OCI-LY7 (cell line): ENCODE measurements at regions not wholly inside any gene's neighbourhood (a gene's known extent, or its start where the extent isn't known, plus 50 kb on each side); places are given as distances from the start of the nearest gene placed in this dataset.

Experiments
- BruUV-seq: library from RNA; stranded (reverse); fragments of 400-500 nt; replicated peaks from 2 replicates; lab custom pipeline; 2021; lab: Mats Ljungman, UMichigan
- CTCF ChIA-PET: fragments of 300-600 bp; sonication (Branson Sonifier 250); formaldehyde crosslinking; loops from one replicate; lab custom pipeline; 2022; ENCODE audit warnings: antibody characterized with exemption; ENCODE audit not compliant: unreplicated experiment; lab: Charles Lee
- POLR2A ChIA-PET: fragments of 300-600 bp; sonication (Branson Sonifier 250); formaldehyde crosslinking; loops from one replicate; lab custom pipeline; 2022; ENCODE audit warnings: antibody characterized with exemption; lab: Charles Lee
- DNase-seq: peaks from one replicate; pipeline ENCODE4 v3.0.0-alpha.2; 2015; ENCODE audit warnings: low spot score
- H2AFZ ChIP-seq: fragments of 200-600 bp; sonication (generic), shearing (Covaris generic); 2 replicates; pipeline ENCODE4 v1.6.1; 2014; ENCODE audit warnings: mild to moderate bottlenecking, antibody characterized with exemption, low read length, moderate library complexity
- H3K27ac ChIP-seq: fragments of 200-600 bp; sonication (generic); 2 replicates; pipeline ENCODE4 v1.5.1; 2014; ENCODE audit warnings: mixed run types, low read depth, mild to moderate bottlenecking, moderate library complexity, low read length, inconsistent platforms; ENCODE audit not compliant: poor library complexity, severe bottlenecking
- H3K36me3 ChIP-seq: fragments of 200-600 bp; sonication (generic); 2 replicates; pipeline ENCODE4 v1.6.1; 2014; ENCODE audit warnings: mild to moderate bottlenecking, antibody characterized with exemption, low read length, moderate library complexity, mixed read lengths; ENCODE audit not compliant: insufficient read depth
- H3K4me1 ChIP-seq: fragments of 200-600 bp; sonication (generic); 2 replicates; pipeline ENCODE4 v1.5.1; 2014; ENCODE audit warnings: mild to moderate bottlenecking, low read length; ENCODE audit not compliant: insufficient read depth, poor library complexity, severe bottlenecking
- H3K4me2 ChIP-seq: fragments of 200-600 bp; sonication (generic); 2 replicates; pipeline ENCODE4 v1.6.1; 2014; ENCODE audit warnings: mild to moderate bottlenecking, low read length
- H3K4me3 ChIP-seq: fragments of 200-600 bp; sonication (generic); 2 replicates; pipeline ENCODE4 v1.5.1; 2014; ENCODE audit warnings: mild to moderate bottlenecking, low read depth, low read length; ENCODE audit not compliant: poor library complexity, severe bottlenecking
- H3K79me2 ChIP-seq: fragments of 200-600 bp; sonication (generic); 2 replicates; pipeline ENCODE4 v1.6.1; 2016; ENCODE audit warnings: low read depth, mild to moderate bottlenecking, low read length, moderate library complexity, mixed read lengths; ENCODE audit not compliant: insufficient read depth
- H3K9me2 ChIP-seq: fragments of 200-600 bp; sonication (generic); 2 replicates; pipeline ENCODE4 v1.6.1; 2016; ENCODE audit warnings: mild to moderate bottlenecking, low read length, mixed read lengths; ENCODE audit not compliant: insufficient read depth
- H3K9me3 ChIP-seq: fragments of 200-600 bp; sonication (generic); 2 replicates; pipeline ENCODE4 v1.6.1; 2014; ENCODE audit warnings: mild to moderate bottlenecking, mixed run types, low read length, mixed read lengths
- H4K20me1 ChIP-seq: fragments of 200-600 bp; sonication (generic); 2 replicates; pipeline ENCODE4 v1.6.1; 2014; ENCODE audit warnings: mild to moderate bottlenecking, antibody characterized with exemption, low read length, moderate library complexity, mixed read lengths; ENCODE audit not compliant: insufficient read depth
- CTCF ChIP-seq: fragments of 200-600 bp; sonication (generic); conservative IDR thresholded peaks from 2 replicates; pipeline ENCODE4 v1.5.1; 2014; ENCODE audit warnings: mild to moderate bottlenecking, antibody characterized with exemption, low read length, moderate library complexity, mixed read lengths
- EZH2phosphoT487 ChIP-seq: fragments of 200-600 bp; sonication (generic); IDR thresholded peaks from 2 replicates; pipeline ENCODE4 v1.6.1; 2018; ENCODE audit warnings: low read depth, borderline replicate concordance, mild to moderate bottlenecking, mixed run types, antibody characterized with exemption, low read length, moderate library complexity, mixed read lengths
- intact Hi-C: fragments of 100-400 bp; cut with micrococcal nuclease; formaldehyde crosslinking; loops from one replicate; pipeline ENCODE4 v1.10.0; 2022; ENCODE audit not compliant: unreplicated experiment

- Histone ChIP-seq H3K4me2 (no peak overlapping the region), H3K79me2 (no peaks in the 10 kb centered on the region), H3K9me2 (no peaks in the 10 kb centered on the region), H3K4me1 (no peaks in the 10 kb centered on the region), H3K4me3 (no peak overlapping the region), H3K27ac (no peak overlapping the region), H4K20me1 (no peaks in the 10 kb centered on the region), H3K36me3 (no peaks in the 10 kb centered on the region), H3K9me3 (no peaks in the 10 kb centered on the region), H2AFZ (no peak overlapping the region)
- POLR2A ChIA-PET, result interaction anchor here (0.5 kb wide), 1 partner anchor 20 kb away, joined by 3 read pairs; no protein-coding TSS in a partner anchor
- intact Hi-C loops, result no loop called here
- no TSS peak for BruUV-seq
- CTCF ChIA-PET, result no interaction called here
- DNase-seq, result no peak
- TF ChIP-seq EZH2phosphoT487 (no peak), CTCF (no peak)
Measured at GRCh38 chr10:10519674-10520073, 498.0 kb upstream of the CELF2 start.

- H3K9me2 ChIP-seq, result no peaks in the 10 kb centered on the region
- no peaks in the 10 kb centered on the region for H3K36me3 ChIP-seq
- TF ChIP-seq CTCF (no peak), EZH2phosphoT487 (no peak)
- intact Hi-C loops, result no loop called here
- H3K27ac ChIP-seq, result no peak overlapping the region
- ChIA-PET POLR2A (interaction anchor here (0.6 to 1.0 kb wide), 2 partner anchors 12 to 16 kb away, joined by 3 read pairs; no protein-coding TSS in a partner anchor), CTCF (no interaction called here)
- H4K20me1 ChIP-seq, result no peaks in the 10 kb centered on the region
- DNase-seq, result peak; percentile 7
- BruUV-seq, result no TSS peak
- H3K4me3 ChIP-seq, result no peak overlapping the region
- no peak overlapping the region for H3K4me2 ChIP-seq
- H3K4me1 ChIP-seq, result no peaks in the 10 kb centered on the region
- no peaks in the 10 kb centered on the region for H3K79me2 ChIP-seq
- H2AFZ ChIP-seq, result no peak overlapping the region
- H3K9me3 ChIP-seq, result no peaks in the 10 kb centered on the region
Measured at GRCh38 chr10:10520491-10521385, 496.9 kb upstream of the CELF2 start.

GRCh38 chr10:10526846-10527245 lies 490.8 kb upstream of the CELF2 start:
- Histone ChIP-seq H3K27ac (no peak overlapping the region), H4K20me1 (no peaks in the 10 kb centered on the region), H3K79me2 (no peaks in the 10 kb centered on the region), H3K4me1 (no peaks in the 10 kb centered on the region), H3K9me3 (no peaks in the 10 kb centered on the region), H3K4me3 (no peak overlapping the region), H3K4me2 (no peak overlapping the region), H3K36me3 (no peaks in the 10 kb centered on the region), H3K9me2 (no peaks in the 10 kb centered on the region), H2AFZ (no peak overlapping the region)
- TF ChIP-seq EZH2phosphoT487 (no peak), CTCF (no peak)
- ChIA-PET POLR2A (interaction anchor here (1.2 kb wide), 1 partner anchor 12 kb away, joined by 3 read pairs; no protein-coding TSS in a partner anchor), CTCF (no interaction called here)
- intact Hi-C loops, result no loop called here
- no TSS peak for BruUV-seq
- no peak for DNase-seq
